HS-27A (cell line): ENCODE measurements at regions not wholly inside any gene's neighbourhood (a gene's known extent, or its start where the extent isn't known, plus 50 kb on each side); places are given as distances from the start of the nearest gene placed in this dataset.

Experiments used
- DNase-seq: peaks from one replicate; pipeline ENCODE4 v3.0.0-alpha.2; 2012; ENCODE audit warnings: low read depth, missing footprints

- DNase-seq: no peak
Measured at GRCh38 chr11:32316858-32317642, 118.3 kb downstream of the WT1 start.

- no peak for DNase-seq
Measured at GRCh38 chr11:32317643-32318042, 117.7 kb downstream of the WT1 start.

GRCh38 chr11:32318071-32319055 is 117.0 kb downstream of the WT1 start:
- no peak for DNase-seq

GRCh38 chr11:32323814-32324130 is 111.6 kb downstream of the WT1 start:
- no peak for DNase-seq

GRCh38 chr11:32325187-32325586 is 110.2 kb downstream of the WT1 start:
- no peak for DNase-seq

- DNase-seq: no peak
Measured at GRCh38 chr11:32325725-32326124, 109.6 kb downstream of the WT1 start.

GRCh38 chr11:32326522-32326921 is 108.8 kb downstream of the WT1 start:
- no peak for DNase-seq

GRCh38 chr11:32328392-32328791 is 106.9 kb downstream of the WT1 start:
- DNase-seq: no peak

- no peak for DNase-seq
Measured at GRCh38 chr11:32331098-32331497, 104.2 kb downstream of the WT1 start.

GRCh38 chr11:32331792-32332191 is 103.5 kb downstream of the WT1 start:
- no peak for DNase-seq

- no peak for DNase-seq
Measured at GRCh38 chr11:32332990-32333319, 102.4 kb downstream of the WT1 start.

- DNase-seq: no peak
Measured at GRCh38 chr11:32333320-32333991, 101.9 kb downstream of the WT1 start.

- no peak for DNase-seq
Measured at GRCh38 chr11:32334822-32335221, 100.5 kb downstream of the WT1 start.
